A549 (cell line): ENCODE measurements at regions not wholly inside any gene's neighbourhood (a gene's known extent, or its start where the extent isn't known, plus 50 kb on each side); places are given as distances from the start of the nearest gene placed in this dataset.

Experiments
- RAD21 ChIP-seq, 2 experiments: fragments of >200 bp in 1 of 2; sonication (Bioruptor Twin) in 1 of 2; formaldehyde crosslinking in 1 of 2; IDR thresholded peaks in 1 of 2; conservative IDR thresholded peaks in 1 of 2; 2 replicates in 1 of 2; 3 replicates in 1 of 2; pipeline ENCODE4 v1.6.1; 2012 to 2018; ENCODE audit warnings: inconsistent platforms in 1 of 2
- RFX5 ChIP-seq: fragments of 450-650 bp; IDR thresholded peaks from 2 replicates; pipeline ENCODE4 v1.7.1; 2014; ENCODE audit warnings: antibody characterized with exemption, mild to moderate bottlenecking, moderate library complexity

DNA sequence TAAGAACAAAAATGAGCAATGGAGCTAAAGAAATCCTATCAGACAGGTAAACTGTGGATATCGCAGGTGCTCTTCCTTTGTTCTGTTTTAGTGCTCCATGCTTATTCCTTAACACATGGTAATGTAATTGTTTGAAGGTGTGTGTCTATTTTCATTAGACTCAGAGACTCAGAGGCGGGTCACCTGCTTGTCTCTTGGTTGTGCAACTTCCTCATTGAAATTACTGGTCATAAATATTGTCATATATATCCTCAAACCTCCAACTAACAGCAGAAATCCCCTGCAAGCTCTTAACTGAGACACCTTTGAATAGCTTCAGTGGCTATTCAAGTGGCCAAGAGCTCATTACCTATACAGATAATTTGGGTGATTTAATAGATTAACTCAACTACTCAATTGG, 177.2 kb downstream of the PTN start:
- TF ChIP-seq RAD21 (conservative IDR thresholded peaks at IDR 0.05 in 1 of 2, IDR thresholded peaks at IDR 0.05 in 1 of 2) (no peak), RFX5 (no peak)
